Bronchial epithelial cell (primary cell): ENCODE measurements at regions not wholly inside any gene's neighbourhood (a gene's known extent, or its start where the extent isn't known, plus 50 kb on each side); places are given as distances from the start of the nearest gene placed in this dataset.

Experiments used
- DNase-seq: peaks from one replicate; pipeline ENCODE4 v3.0.0-alpha.2; 2010; ENCODE audit warnings: low read depth
- FAIRE-seq: peaks from 2 replicates; lab custom pipeline; 2011; peaks lifted over from hg19 to GRCh38; lab: Jason Lieb, UNC
- H3K27me3 ChIP-seq: 2 replicates; pipeline ENCODE4 v1.5.1; 2011; ENCODE audit warnings: low read length; ENCODE audit not compliant: control insufficient read depth, insufficient read depth
- H3K36me3 ChIP-seq: 2 replicates; pipeline ENCODE4 v1.5.1; 2011; ENCODE audit warnings: low read length; ENCODE audit not compliant: control insufficient read depth, insufficient read depth
- H3K4me3 ChIP-seq: 2 replicates; pipeline ENCODE4 v1.5.1; 2011; ENCODE audit warnings: mild to moderate bottlenecking, low read depth, low read length, control low read depth
- CTCF ChIP-seq: IDR thresholded peaks from 2 replicates; pipeline ENCODE4 v1.5.1; 2011; ENCODE audit warnings: mild to moderate bottlenecking, moderate library complexity, low read length, control low read depth, inconsistent platforms; ENCODE audit not compliant: insufficient read depth, severe bottlenecking

GRCh38 chr10:121051171-121051570 lies 200.0 kb downstream of the WDR11 start:
- FAIRE-seq (no peak), DNase-seq (no peak)
- Histone ChIP-seq H3K4me3 (no peak overlapping the region), H3K27me3 (no peaks in the 10 kb centered on the region), H3K36me3 (no peaks in the 10 kb centered on the region)
- no peak for TF ChIP-seq CTCF

GRCh38 chr10:121051696-121052279 lies 200.6 kb downstream of the WDR11 start:
- FAIRE-seq (no peak), DNase-seq (no peak)

GRCh38 chr10:121053151-121053550 lies 202.0 kb downstream of the WDR11 start:
- no peaks in the 10 kb centered on the region for H3K27me3 ChIP-seq
- H3K36me3 ChIP-seq, result no peaks in the 10 kb centered on the region
- DNase-seq, result no peak
- no peak for TF ChIP-seq CTCF
- no peak for FAIRE-seq
- H3K4me3 ChIP-seq, result no peak overlapping the region

More at GRCh38 chr10:121051696-121052279, 200.6 kb downstream of the WDR11 start:
- Histone ChIP-seq H3K4me3 (no peak overlapping the region), H3K27me3 (no peaks in the 10 kb centered on the region), H3K36me3 (no peaks in the 10 kb centered on the region)
- TF ChIP-seq CTCF, result no peak

- no peak overlapping the region for H3K4me3 ChIP-seq
- no peaks in the 10 kb centered on the region for H3K27me3 ChIP-seq
- DNase-seq (no peak), FAIRE-seq (no peak)
- no peaks in the 10 kb centered on the region for H3K36me3 ChIP-seq
- no peak for TF ChIP-seq CTCF
Measured at GRCh38 chr10:121054874-121055273, 203.7 kb downstream of the WDR11 start.

GRCh38 chr10:121057269-121057668 lies 206.1 kb downstream of the WDR11 start:
- no peak for TF ChIP-seq CTCF
- FAIRE-seq (no peak), DNase-seq (no peak)
- H3K4me3 ChIP-seq, result no peak overlapping the region
- no peaks in the 10 kb centered on the region for H3K36me3 ChIP-seq
- H3K27me3 ChIP-seq, result no peaks in the 10 kb centered on the region

GRCh38 chr10:121058082-121058481 lies 206.9 kb downstream of the WDR11 start:
- DNase-seq (no peak), FAIRE-seq (no peak)
- Histone ChIP-seq H3K36me3 (no peaks in the 10 kb centered on the region), H3K27me3 (no peaks in the 10 kb centered on the region), H3K4me3 (no peak overlapping the region)
- no peak for TF ChIP-seq CTCF
